H1 (cell line): ENCODE measurements at regions not wholly inside any gene's neighbourhood (a gene's known extent, or its start where the extent isn't known, plus 50 kb on each side); places are given as distances from the start of the nearest gene placed in this dataset.

Experiments
- CTCF ChIA-PET: fragments of 300-600 bp; sonication (Branson Sonifier 250); formaldehyde crosslinking; loops from one replicate; lab custom pipeline; 2021; ENCODE audit not compliant: partially characterized antibody; lab: Charles Lee
- POLR2A ChIA-PET: fragments of 300-600 bp; sonication (Branson Sonifier 250); formaldehyde crosslinking; loops from one replicate; lab custom pipeline; 2021; ENCODE audit warnings: inconsistent platforms; ENCODE audit not compliant: partially characterized antibody; lab: Charles Lee
- DNase-seq, 2 experiments: peaks; one replicate each; pipeline versions ENCODE4 v3.0.0 to v3.0.0-alpha.2; 2010 to 2022; ENCODE audit warnings: low spot score in 2 of 2, low read depth in 1 of 2, mixed read lengths in 1 of 2
- FAIRE-seq: peaks from 2 replicates; lab custom pipeline; 2011; peaks lifted over from hg19 to GRCh38; lab: Jason Lieb, UNC
- H2AFZ ChIP-seq: 2 replicates; pipeline ENCODE4 v1.8.1; 2012; ENCODE audit warnings: low read length, inconsistent platforms
- H2AK5ac ChIP-seq: 2 replicates; pipeline ENCODE4 v1.6.1; 2013; ENCODE audit warnings: low read depth, low read length
- H2BK120ac ChIP-seq: replicated peaks from 2 replicates; pipeline ENCODE3; 2013; ENCODE audit warnings: low read depth, low read length, inconsistent platforms
- H2BK12ac ChIP-seq: 2 replicates; pipeline ENCODE4 v1.6.1; 2013; ENCODE audit warnings: low read depth, low read length
- H2BK15ac ChIP-seq: 2 replicates; pipeline ENCODE4 v1.6.1; 2013; ENCODE audit warnings: low read length
- H2BK20ac ChIP-seq: 2 replicates; pipeline ENCODE4 v1.6.1; 2013; ENCODE audit warnings: low read length
- H2BK5ac ChIP-seq: 2 replicates; pipeline ENCODE4 v1.6.1; 2013; ENCODE audit warnings: low read depth, low read length
- H3K14ac ChIP-seq: 2 replicates; pipeline ENCODE4 v1.6.1; 2013; ENCODE audit warnings: inconsistent platforms; ENCODE audit not compliant: insufficient read length
- H3K18ac ChIP-seq: 2 replicates; pipeline ENCODE4 v1.6.1; 2013; ENCODE audit warnings: low read length; ENCODE audit errors: extremely low read depth
- H3K23ac ChIP-seq: 2 replicates; pipeline ENCODE4 v1.6.1; 2013; ENCODE audit warnings: inconsistent platforms; ENCODE audit not compliant: insufficient read length
- H3K23me2 ChIP-seq: 2 replicates; pipeline ENCODE4 v1.6.1; 2013; ENCODE audit warnings: low read depth, low read length
- H3K27ac ChIP-seq: 2 replicates; pipeline ENCODE4 v1.6.1; 2011; ENCODE audit warnings: low read depth, low read length, inconsistent platforms
- H3K27me3 ChIP-seq, 4 experiments: replicated peaks in 1 of 4; 1 replicate in 1 of 4; 2 replicates in 3 of 4; pipeline versions ENCODE4 v1.6.1 to v1.8.1; 2011 to 2013; ENCODE audit warnings: low read length in 3 of 4, mild to moderate bottlenecking in 3 of 4, inconsistent platforms in 2 of 4, mixed read lengths in 2 of 4, moderate library complexity in 1 of 4; ENCODE audit not compliant: control insufficient read depth in 3 of 4, insufficient read depth in 3 of 4; ENCODE audit errors: extremely low read depth in 1 of 4
- H3K36me3 ChIP-seq, 4 experiments: 2 replicates each; pipeline versions ENCODE4 v1.6.1 to v1.8.1; 2011 to 2013; ENCODE audit warnings: mild to moderate bottlenecking in 4 of 4, low read length in 3 of 4, moderate library complexity in 2 of 4, control low read depth in 1 of 4, inconsistent platforms in 1 of 4; ENCODE audit not compliant: insufficient read depth in 4 of 4, control insufficient read depth in 2 of 4
- H3K4ac ChIP-seq: replicated peaks from 2 replicates; pipeline ENCODE3; 2013; ENCODE audit warnings: low read length, low read depth, mixed read lengths, inconsistent platforms; ENCODE audit not compliant: insufficient read length
- H3K4me1 ChIP-seq, 4 experiments: replicated peaks in 1 of 4; 1 replicate in 1 of 4; 2 replicates in 3 of 4; pipeline versions ENCODE4 v1.6.1 to v1.8.1; 2011 to 2013; ENCODE audit warnings: low read length in 3 of 4, inconsistent platforms in 2 of 4, mixed read lengths in 1 of 4; ENCODE audit not compliant: insufficient read depth in 4 of 4, control insufficient read depth in 3 of 4
- H3K4me2 ChIP-seq, 2 experiments: 2 replicates each; pipeline versions ENCODE4 v1.6.1 to v1.8.1; 2011 to 2013; ENCODE audit warnings: low read depth in 2 of 2, low read length in 2 of 2, control low read depth in 1 of 2, inconsistent platforms in 1 of 2, mild to moderate bottlenecking in 1 of 2; ENCODE audit not compliant: insufficient read depth in 1 of 2
- H3K4me3 ChIP-seq, 4 experiments: fragments of 200-600, 300-600 bp in 1 of 4; sonication (generic), shearing (Covaris generic), sonication (Bioruptor Twin) in 1 of 4; 2 replicates each; pipeline versions ENCODE4 v1.5.1 to v1.8.1; 2011 to 2016; ENCODE audit warnings: low read length in 4 of 4, low read depth in 3 of 4, control low read depth in 2 of 4, inconsistent platforms in 2 of 4, mild to moderate bottlenecking in 2 of 4, mixed read lengths in 1 of 4, moderate library complexity in 1 of 4; ENCODE audit not compliant: insufficient read depth in 2 of 4; ENCODE audit errors: extremely low read depth in 1 of 4
- H3K56ac ChIP-seq: replicated peaks from 2 replicates; pipeline ENCODE3; 2013; ENCODE audit warnings: low read depth, mild to moderate bottlenecking, mixed read lengths, low read length, inconsistent platforms; ENCODE audit not compliant: insufficient read length
- H3K79me1 ChIP-seq: 2 replicates; pipeline ENCODE4 v1.6.1; 2013; ENCODE audit warnings: low read depth, low read length, control low read depth
- H3K79me2 ChIP-seq, 2 experiments: 2 replicates each; pipeline versions ENCODE4 v1.6.1 to v1.8.1; 2012 to 2013; ENCODE audit warnings: low read length in 2 of 2, mild to moderate bottlenecking in 2 of 2, inconsistent platforms in 1 of 2; ENCODE audit not compliant: insufficient read depth in 2 of 2, control insufficient read depth in 1 of 2
- H3K9ac ChIP-seq, 4 experiments: replicated peaks in 1 of 4; 1 replicate in 1 of 4; 2 replicates in 3 of 4; pipeline versions ENCODE4 v1.6.1 to v1.8.1; 2011 to 2013; ENCODE audit warnings: low read depth in 3 of 4, low read length in 3 of 4, control low read depth in 2 of 4, mild to moderate bottlenecking in 2 of 4, moderate library complexity in 2 of 4, inconsistent platforms in 1 of 4; ENCODE audit errors: extremely low read depth in 1 of 4
- H3K9me3 ChIP-seq, 2 experiments: 2 replicates each; pipeline versions ENCODE4 v1.6.1 to v1.8.1; 2012 to 2013; ENCODE audit warnings: mild to moderate bottlenecking in 2 of 2, moderate library complexity in 2 of 2, control low read depth in 1 of 2, inconsistent platforms in 1 of 2, low read depth in 1 of 2, low read length in 1 of 2, mixed read lengths in 1 of 2; ENCODE audit not compliant: insufficient read depth in 2 of 2
- H4K20me1 ChIP-seq, 2 experiments: replicated peaks in 1 of 2; 2 replicates each; pipeline versions ENCODE3 to v1.8.1; 2011 to 2013; ENCODE audit warnings: inconsistent platforms in 2 of 2, low read length in 2 of 2, mild to moderate bottlenecking in 1 of 2; ENCODE audit not compliant: insufficient read depth in 2 of 2, control insufficient read depth in 1 of 2
- H4K5ac ChIP-seq: 2 replicates; pipeline ENCODE4 v1.6.1; 2013; ENCODE audit warnings: low read length, low read depth, mixed read lengths, inconsistent platforms; ENCODE audit not compliant: insufficient read length
- H4K8ac ChIP-seq: 2 replicates; pipeline ENCODE4 v1.8.0; 2013; ENCODE audit warnings: mild to moderate bottlenecking, moderate library complexity, low read length, inconsistent platforms; ENCODE audit not compliant: insufficient read depth; ENCODE audit errors: extremely low read depth
- H4K91ac ChIP-seq: replicated peaks from 2 replicates; pipeline ENCODE3; 2013; ENCODE audit warnings: low read length, mixed read lengths, inconsistent platforms; ENCODE audit not compliant: insufficient read length
- FOSL1 ChIP-seq: IDR thresholded peaks from 2 replicates; pipeline ENCODE4 v1.6.1; 2011; ENCODE audit warnings: mild to moderate bottlenecking, low read depth, low read length, moderate library complexity; ENCODE audit not compliant: insufficient read depth
- PHF8 ChIP-seq: fragments of 200-600 bp; sonication (generic); conservative IDR thresholded peaks from 2 replicates; pipeline ENCODE4 v1.7.1; 2012; ENCODE audit warnings: low read depth, mild to moderate bottlenecking, inconsistent platforms, low read length, moderate library complexity
- SUZ12 ChIP-seq: fragments of 200-600 bp; sonication (generic); IDR thresholded peaks from 2 replicates; pipeline ENCODE4 v1.6.1; 2012; ENCODE audit warnings: mild to moderate bottlenecking, inconsistent platforms, low read length, moderate library complexity, mixed read lengths

DNA sequence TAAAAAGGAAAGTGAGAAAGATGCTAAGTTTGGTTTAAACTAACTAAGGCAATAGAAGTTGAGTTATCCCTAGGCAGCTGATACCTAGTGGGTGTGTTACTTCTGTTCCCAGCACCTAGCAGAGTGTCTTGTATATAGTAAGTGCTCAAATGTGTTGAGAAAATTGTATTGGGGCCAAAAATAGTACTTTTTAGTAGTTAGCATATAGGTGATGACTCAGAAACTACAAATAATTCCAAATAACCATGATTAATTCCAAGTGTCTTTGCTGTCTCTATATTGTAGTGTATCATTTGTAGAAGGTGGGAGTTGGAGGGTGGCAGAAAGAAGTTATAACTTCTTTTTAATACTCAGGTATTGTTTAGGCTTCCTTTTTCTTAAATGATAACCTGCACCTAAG is 362.7 kb downstream of the RND3 start:
- no peak overlapping the region for H3K4ac ChIP-seq
- H4K91ac ChIP-seq: no peak overlapping the region
- H2BK12ac ChIP-seq: no peak overlapping the region
- no peak for FAIRE-seq
- no peak overlapping the region for H2BK15ac ChIP-seq
- POLR2A ChIA-PET: no interaction called here
- H2AK5ac ChIP-seq: no peak overlapping the region
- no peaks in the 10 kb centered on the region for H4K20me1 ChIP-seq
- H3K23me2 ChIP-seq: no peaks in the 10 kb centered on the region
- H3K27me3 ChIP-seq: peaks cover 0 to 1% (median 0%) of the 10 kb centered on the region in 4 experiments; a peak in 1 of 7 replicates
- peaks cover 0 to 4% of the 10 kb centered on the region in 2 experiments; a peak in 1 of 4 replicates for H3K9me3 ChIP-seq
- TF ChIP-seq FOSL1 (no peak), PHF8 (no peak), SUZ12 (no peak)
- H3K79me2 ChIP-seq: no peaks in the 10 kb centered on the region
- no peak overlapping the region for H3K56ac ChIP-seq
- H3K79me1 ChIP-seq: no peaks in the 10 kb centered on the region
- H2BK20ac ChIP-seq: no peak overlapping the region
- no peak overlapping the region for H3K18ac ChIP-seq
- no peak overlapping the region for H3K14ac ChIP-seq
- no peak overlapping the region for H2BK5ac ChIP-seq
- no peaks in the 10 kb centered on the region for H3K36me3 ChIP-seq
- CTCF ChIA-PET: interaction anchor here (1.6 kb wide), 1 partner anchor 11 kb away, joined by 3 read pairs; no protein-coding TSS in a partner anchor
- no peak overlapping the region for H3K23ac ChIP-seq
- H4K8ac ChIP-seq: no peak overlapping the region
- H3K9ac ChIP-seq: no peak overlapping the region
- H2AFZ ChIP-seq: no peak overlapping the region
- H3K4me2 ChIP-seq: no peak overlapping the region
- no peak for DNase-seq
- no peak overlapping the region for H2BK120ac ChIP-seq
- peaks cover 3 to 12% (median 5%) of the 10 kb centered on the region in 4 experiments; a peak in 4 of 7 replicates for H3K4me1 ChIP-seq
- no peak overlapping the region for H4K5ac ChIP-seq
- no peak overlapping the region for H3K27ac ChIP-seq
- H3K4me3 ChIP-seq: no peak overlapping the region
